AML-193 (cell line): ENCODE measurements at regions not wholly inside any gene's neighbourhood (a gene's known extent, or its start where the extent isn't known, plus 50 kb on each side); places are given as distances from the start of the nearest gene placed in this dataset.

Experiments used
- DNase-seq, 2 experiments: peaks; one replicate each; lab custom pipeline; 2025; lab: John Stamatoyannopoulos, UW

DNA sequence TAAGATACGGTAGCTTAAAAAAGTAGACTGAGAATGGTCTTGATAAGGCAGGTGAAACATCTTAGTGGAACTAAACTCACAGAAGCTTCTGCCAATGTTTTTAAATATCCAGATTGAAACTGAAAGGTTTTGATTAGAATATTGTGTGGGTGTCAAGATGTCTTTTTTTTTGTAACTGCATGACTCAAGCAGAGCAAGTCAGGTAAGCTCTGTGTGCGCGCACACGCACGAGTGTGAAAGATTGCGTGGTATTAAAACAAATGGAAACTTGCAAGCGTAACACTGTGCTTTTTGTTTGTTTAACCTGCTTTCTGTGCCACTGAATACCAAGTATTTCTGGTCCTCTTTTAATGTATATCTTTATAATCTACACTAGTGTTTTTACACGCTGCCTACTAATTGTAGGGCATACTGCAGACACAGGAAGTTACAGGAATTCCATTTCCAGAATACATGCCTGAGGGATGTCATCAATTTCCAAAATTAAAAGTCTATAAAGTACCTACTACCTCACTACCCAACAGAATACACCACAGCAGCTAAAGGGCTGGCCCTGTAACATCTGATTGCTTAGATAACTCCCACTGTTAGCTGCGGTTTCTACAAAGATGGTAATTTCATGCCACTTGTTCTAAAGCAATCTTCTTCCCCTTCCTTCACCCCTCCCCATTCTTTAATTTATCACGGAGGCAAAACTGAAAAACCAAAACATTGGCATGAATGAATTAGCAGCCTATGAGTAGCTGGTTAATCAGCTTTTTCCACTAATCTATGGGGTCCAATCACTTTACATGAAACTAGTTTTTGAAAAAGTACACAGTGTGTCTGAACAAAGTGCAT is 472.8 kb downstream of the SHQ1 start:
- DNase-seq, result no peak

DNA sequence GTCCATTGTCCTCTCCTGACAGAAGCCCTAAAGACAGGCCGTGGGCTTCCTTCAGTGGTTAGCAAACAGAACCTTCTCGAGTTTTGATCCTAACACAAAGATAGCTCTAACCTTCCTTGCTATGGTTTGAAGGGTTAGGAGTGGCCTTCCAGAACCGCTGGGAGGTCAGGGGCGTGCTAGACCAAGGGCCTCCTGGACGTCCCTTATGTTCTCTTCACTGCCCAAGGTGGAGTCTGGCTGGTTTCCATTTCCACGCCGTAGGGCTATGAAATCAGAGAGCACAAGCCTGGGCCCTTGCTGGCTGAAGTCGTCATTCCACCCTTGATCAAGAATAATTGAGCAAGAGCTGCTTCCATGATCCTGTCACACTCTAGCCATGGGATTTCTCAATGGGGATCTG is 475.1 kb downstream of the SHQ1 start:
- no peak for DNase-seq

DNA sequence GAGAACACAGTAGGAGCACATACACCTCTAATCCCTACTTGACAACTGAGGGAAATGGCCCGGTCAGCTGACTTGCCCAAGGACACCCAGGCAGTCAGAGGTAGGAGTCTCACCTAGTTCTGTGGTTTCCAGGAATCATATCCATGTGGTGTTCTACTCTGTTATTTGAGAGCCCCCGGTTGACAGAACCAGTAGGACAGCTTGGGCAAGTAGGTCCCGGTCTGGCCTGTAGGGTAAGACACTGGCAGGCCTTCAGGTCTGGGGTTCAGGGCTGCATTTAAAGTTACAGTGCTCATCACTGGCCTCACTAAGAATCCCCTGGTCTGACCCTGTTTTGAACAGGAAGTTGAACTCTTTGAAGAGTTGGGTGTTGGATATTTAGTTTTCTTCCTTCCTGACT is 476.1 kb downstream of the SHQ1 start:
- no peak for DNase-seq

DNA sequence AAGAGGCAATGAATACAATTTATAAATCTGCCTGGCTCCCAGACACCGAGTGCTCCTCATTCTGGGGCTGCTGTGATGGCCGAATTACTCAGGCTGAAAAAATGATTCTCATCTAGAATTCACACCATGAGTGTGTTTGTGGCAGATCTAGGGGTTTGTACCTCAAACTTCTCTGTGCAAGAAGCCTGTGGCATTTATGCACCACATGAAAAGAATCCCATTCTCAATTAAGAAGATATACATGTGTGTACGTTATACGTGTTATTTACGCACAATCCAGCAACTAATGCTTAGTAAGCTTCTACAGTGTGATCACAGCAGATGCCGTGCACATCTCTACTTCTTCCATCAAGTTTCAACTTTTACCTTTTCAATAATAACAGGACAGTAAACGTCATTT is 476.8 kb downstream of the SHQ1 start:
- DNase-seq, result no peak

DNA sequence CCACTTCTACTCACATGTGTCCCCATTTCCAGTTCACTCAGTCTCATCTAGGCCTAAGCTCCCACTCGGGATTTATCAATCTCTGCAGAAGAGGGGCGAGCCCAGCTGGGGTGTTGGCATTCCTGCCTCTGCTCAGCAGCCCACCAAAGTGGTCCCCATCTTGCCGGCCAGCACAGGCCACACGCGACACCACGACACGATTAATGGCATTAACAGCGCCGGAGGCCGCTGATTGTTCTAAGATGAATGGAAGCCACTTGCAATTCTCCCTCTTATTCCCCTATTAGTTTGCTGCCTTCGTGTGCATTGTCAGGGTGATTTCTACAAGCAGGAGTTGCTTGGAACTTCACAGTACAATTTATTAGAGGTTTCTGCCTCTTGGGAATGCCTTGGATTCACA is 477.3 kb downstream of the SHQ1 start:
- no peak for DNase-seq

DNA sequence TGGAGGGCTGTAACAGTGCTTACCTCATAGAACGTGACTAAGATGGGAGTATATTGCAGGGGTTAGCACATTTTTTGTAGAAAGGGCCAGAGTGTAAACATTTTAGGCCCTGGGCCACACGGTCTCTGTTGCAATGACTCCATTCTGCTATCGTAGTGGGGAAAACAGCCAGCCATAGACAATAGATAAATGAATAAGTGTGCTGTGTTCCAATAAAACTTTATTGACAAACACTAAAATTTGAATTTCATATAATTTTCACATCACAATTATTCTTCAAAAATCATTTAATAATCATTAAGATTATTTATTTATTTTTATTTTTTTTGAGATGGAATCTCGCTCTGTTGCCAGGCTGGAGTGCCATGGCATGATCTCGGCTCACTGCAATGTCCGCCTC is 478.6 kb downstream of the SHQ1 start:
- DNase-seq, result no peak

DNA sequence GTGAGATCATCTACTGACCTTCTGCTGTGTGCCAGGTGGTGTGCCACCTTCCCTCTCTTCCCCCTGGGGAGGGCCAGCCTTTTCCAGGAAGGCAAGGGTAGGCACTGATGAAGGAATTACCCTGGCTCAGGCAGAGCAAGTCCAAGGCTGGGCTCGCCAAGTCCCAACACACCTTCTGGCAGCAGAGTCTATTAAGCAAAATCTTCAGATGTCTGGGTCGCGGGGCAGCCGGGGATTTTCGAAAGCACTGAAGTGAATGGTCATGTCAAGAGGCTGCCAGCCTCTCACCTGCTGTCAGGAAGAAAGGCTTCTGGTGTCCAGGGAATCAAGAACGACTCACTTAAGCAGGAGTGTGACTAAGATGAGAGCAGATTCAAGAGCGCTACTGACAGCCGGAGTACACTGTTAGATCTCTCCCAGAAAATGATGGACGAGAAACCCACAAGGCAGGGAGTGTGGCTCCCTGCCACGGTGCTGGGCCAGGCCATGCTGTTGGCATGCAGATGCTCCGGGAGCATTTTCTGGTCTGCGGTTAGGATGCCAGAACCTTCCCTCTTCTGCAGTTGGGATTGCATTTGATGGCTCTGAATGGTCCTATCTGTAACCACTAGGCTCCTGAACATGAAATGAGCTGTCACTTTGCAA is 479.8 kb downstream of the SHQ1 start:
- DNase-seq, result no peak

DNA sequence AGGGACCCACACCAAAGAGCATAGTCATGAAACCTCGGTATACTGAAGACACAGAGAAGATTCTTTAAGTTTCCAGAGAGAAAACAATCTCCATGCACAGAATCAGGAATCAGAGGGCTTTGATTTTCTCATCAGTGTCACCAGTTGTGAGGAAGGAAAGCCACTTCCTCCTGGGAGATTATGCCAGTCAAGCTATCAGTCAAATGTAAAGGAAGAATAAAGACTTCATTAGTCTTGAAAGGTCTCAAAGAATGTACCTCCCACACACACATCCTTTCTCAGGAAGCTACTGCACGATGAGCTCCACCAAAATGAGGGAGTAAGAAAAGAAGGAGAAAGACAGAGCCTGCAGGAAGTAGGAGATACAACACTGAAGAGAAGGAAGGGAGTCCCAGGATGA is 486.3 kb downstream of the SHQ1 start:
- DNase-seq, result no peak

DNA sequence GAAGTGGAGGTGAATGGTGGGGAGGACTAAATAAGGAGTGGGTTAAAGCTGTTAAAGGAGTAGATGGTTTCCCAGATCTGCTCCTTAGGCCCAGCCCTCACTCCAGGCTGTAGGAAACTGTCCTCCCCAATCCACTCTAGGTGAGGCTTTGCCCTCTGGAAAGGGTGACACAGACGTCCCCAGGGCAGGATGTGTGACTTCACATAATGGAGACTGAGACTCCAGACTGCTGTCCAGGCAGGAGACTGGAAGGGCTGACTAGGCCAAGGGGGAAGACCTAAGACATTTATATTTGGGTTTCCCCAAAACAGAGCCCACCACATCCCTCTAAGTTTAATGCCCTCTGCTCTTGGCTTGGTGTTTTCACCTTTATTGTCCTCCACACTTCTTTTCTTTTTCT is 488.5 kb downstream of the SHQ1 start:
- no peak for DNase-seq

DNA sequence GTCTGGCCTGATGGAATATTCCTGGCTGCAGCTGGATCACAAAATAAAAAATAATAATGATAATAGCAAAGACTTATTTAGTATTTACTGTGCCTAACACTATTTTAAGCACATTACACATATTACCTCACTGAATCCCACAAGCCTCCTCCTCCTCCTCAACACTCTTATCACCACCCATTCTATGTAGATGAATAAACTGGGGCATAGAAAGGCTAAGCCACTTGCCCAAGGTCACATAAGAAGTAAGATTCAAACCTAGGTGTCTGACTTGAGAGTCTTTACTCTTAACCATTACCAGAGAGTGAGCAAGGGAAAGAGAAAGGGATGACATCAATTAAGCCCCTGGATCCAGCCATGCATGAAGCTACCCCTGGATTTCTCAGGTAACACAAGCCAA is 493.1 kb downstream of the SHQ1 start:
- DNase-seq, result no peak

DNA sequence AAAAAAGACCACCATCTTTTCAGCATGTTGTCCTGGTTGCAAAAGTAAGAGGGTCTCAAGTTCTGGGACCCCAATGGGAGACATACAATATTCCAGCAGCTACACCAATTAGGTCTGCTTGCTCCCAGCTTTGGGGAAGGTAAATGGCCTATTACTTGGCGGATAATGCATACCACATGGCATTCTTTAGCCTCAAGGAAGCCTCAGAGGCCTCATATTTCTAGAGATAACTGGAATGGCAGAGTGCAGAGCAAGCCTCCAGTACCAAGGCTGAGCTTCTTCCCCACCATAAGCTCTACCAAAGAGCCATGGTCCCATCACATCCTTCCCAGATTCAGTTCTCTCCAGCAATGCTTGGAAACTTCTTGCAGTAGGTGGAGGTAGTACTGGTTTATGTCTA is 493.8 kb downstream of the SHQ1 start:
- DNase-seq, result no peak

DNA sequence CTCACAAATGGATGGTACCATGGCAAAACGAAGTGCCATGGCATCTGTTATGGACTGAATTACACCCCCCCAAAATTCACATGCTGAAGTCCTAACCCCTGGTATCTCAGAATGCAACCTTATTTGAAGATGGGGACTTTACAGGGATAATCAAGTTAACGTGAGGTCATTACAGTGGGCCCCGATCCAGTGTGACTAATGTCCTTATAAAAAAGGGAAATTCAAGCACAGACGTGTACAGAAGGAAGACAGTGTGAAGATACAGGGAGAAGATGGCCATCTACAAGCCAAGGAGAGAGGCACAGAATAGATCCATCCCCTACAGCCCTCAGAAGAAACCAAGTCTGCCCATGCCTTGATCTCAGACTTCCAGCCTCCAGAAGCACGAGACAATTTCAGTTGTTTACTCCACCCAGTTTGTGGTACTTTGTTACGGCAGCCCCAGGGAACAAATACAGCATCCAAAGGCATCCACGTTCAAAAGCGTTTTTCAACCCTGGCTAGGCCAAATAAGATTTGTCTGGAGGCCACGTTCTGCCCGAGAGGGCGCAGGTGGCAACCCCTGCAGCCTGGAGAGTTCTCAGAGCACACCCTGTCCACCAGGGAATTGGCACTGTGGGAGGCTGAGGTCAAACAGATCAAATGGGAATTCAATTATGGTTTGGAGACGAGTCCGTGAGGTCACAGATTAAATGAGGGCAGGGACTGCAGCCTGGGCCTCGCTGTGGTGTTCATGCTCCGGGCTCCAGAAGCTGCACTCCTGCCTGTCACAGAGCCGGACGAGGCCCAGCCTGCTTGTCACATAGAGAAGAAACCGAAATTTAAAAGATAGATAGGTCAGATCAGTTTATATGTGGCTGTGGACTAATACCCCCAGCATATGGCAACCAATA is 494.8 kb downstream of the SHQ1 start:
- no peak for DNase-seq

DNA sequence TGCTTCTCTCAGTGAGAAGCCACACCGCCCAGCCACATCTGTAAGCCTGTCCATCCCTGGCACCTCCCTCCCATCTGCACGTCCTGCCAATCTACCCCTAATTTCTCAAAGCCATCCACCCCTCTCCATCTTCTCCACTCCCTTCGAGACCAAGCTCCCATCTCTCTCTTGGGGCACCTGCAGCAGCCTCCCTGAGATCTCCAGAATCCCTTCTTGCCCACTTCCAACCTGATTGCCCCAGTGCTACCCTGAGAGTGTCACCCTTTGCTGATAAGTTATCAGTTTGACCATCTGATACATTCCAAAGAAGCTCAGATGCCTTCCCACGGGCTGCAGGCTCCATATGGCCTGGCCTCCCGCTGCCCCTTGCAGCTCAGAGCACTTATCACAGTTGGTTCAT is 496.1 kb downstream of the SHQ1 start:
- no peak for DNase-seq

DNA sequence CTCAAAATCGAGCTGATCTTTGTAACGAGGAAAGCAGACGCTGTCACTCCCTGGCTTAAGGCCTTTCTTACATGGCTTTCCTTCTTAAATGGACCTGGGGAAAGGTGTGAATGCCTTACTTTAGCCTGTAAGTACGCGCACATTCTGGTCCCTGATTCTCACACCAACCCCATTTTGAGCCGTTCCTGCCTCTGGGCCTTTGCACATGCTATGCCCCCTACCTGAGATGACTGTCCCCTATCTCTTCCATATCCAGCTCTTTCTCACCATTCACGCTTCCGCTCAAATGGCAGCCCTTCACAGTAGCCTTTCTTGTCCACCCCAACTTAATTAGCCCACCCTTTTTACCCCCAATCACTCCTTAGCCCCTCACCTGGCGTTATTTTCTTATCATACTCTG is 496.7 kb downstream of the SHQ1 start:
- DNase-seq, result no peak

DNA sequence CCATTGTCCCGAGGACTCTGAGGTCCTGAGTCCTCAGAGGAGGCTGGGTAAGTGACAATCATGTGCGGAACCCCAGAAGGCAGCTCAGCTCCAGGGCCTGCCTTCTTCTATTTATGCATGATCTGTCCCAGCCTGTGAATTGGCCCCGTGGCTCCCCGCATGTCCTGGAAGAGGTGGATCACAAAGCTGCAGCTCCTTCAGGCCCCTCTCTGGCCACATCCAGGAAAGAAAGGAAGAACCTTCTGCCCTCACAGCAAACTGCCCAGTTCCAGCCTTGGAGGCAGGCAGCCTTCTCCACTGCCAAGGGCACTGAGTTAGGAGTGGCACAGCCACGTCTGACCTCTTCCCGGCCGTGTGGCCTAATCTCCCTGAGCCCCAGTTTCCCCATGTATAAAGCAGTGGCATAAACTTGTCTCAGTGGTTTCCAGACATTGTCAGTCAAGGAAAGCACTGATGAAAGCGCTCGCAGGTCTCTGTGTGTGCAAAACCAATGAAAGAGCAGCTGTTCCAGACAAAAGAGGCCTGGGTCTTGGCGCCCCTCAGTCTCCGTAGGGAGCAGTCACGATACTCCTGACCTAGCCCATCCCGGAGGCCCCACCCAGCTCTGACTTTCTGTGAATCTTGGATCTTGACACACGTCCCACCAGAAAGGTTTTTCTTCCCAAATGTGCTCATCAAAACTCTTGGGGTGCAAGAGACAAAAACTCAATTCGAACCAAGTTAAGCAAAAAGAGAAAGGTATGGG is 497.3 kb downstream of the SHQ1 start:
- DNase-seq, result no peak

DNA sequence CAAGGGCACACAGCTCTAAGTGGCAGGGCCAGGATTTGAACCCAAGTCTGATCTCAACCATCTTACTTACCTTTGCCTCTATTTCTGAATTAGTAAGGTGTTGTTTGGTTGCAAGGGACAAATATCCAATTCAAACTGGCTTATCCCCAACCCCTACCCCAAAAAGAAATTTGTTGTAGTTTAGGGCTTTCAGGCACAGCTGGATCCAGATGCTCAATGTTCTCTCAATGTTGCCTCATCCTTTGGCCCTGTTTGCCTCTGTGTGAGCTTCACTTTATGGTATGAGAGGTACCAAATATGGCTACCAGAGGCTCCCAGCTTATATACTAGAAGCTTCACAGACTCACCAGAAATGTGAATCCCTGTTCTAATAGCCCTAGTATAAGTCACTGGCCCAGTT is 499.9 kb downstream of the SHQ1 start:
- no peak for DNase-seq

DNA sequence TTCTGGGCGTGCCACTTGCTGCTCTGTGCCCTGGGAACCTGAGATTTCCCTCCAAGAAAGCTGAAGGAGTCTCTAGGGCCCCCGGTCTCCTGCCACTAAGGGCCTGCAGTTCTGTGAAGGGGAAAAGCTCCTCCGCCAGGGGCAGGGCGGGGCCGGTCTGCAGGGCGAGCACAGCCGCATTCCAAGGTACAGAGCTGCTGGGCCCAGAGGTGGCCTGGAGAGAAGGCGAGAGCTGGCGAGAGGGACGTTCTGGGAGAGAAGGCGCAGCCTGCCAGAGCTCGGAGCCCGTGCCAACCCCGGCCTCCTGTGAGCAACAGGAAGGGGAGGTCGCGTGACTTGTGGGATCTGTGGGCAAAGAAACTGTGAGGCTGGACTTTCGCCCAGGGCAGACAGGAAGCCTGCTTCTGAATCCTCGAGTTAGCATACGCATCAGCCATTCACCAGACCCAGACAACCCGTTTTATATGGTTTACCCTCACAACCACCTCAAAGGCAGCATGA is 500.4 kb downstream of the SHQ1 start:
- peak; percentile 98 to 99 for DNase-seq

DNA sequence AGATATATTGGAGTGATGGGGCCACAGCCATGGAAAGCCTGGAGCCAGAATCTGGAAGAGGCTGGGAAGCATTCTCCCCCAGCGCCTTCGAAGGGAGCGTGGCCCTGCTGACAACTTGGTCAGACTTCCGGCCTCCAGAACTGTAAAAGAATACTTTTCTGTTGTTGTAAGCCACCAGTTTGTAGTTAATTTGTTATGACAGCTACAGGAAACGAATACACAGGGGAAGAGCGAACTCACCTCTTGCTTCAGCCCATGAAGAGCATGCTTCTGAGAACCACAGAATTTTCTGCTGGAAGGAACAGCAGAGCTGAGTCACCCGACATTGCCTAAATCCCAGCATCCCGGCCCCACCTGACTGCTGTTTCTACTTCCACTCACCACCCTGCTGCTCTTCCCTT is 501.7 kb downstream of the SHQ1 start:
- peak; percentile 86 to 90 for DNase-seq

DNA sequence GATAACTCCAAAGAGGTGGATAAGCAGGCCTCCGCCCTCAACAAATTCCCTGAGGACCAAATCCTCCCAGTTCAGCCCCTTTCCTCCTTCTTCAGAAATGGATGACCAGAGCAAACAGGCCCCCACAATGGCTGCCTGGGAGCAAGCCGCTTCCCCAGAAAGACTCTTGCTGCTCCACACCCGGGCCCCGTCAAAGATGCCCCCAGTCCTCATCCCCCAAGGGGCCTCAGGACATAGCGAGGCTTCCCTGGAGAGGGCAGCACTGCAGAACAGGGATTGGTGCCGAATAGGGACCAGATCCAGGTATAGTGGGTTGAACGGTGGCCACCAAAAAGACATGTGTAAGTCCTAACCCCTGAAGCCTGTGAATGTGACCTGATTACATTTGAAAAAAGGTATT is 502.3 kb downstream of the SHQ1 start:
- no peak for DNase-seq

DNA sequence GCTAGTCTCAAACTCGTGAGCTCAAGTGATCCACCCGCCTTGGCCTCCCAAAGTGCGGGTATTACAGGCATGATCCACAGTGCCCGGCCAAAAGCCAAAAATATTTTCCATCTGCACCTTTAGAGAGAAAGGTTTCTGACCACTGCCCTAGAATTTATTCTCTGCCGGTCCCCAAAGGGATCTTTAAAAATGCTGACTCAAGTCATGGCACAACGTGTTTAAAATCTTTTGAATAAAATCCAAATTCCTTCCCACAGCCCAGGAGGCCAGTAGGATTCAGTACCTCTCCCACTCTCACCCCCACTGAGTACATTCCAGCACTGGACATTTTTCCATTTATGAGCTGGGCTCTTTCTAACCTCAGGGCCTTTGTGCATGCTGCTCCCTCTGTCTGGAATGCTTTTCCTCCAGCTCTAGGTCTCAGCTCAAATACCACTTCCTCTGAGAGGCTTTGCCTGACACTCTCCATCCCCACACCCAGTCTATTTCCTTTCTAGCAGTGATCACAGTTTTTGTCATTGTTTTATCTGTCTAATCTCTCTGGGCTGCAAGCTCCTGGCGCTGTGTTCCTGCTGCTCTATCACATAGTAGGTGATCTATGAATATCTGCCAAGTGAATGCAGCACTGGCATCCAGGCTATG is 502.9 kb downstream of the SHQ1 start:
- DNase-seq, result no peak

DNA sequence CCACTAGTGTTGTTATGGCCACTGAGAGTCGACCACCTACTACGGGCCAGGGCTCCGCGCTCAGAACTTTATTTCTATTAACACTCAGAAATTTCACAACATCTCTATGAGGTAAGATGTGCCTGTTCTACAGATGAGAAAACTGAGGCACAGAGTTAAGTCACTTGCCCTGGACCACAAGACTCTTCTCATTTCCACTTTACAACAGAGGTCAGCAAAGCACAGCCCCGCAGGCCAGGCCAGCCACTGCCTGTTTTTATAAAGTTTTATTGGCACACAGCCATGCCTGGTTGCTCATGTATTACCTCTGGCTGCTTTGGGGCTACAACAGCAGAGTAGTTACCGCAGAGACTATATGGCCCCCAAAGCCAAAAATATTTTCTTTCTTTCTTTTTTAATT is 503.6 kb downstream of the SHQ1 start:
- DNase-seq, result no peak
